GM13976 (cell line): ENCODE measurements at regions not wholly inside any gene's neighbourhood (a gene's known extent, or its start where the extent isn't known, plus 50 kb on each side); places are given as distances from the start of the nearest gene placed in this dataset.

Source experiments
- DNase-seq: peaks from one replicate; pipeline ENCODE4 v3.0.0; 2012; ENCODE audit warnings: low spot score
- CTCF ChIP-seq: IDR thresholded peaks from 2 replicates; pipeline ENCODE4 v1.5.1; 2012; ENCODE audit warnings: borderline replicate concordance, mild to moderate bottlenecking; ENCODE audit not compliant: insufficient read depth; ENCODE audit errors: extremely low read depth, missing control alignments, control extremely low read depth
- in situ Hi-C: fragments of 300-500 bp; cut with MboI; formaldehyde crosslinking; loops from one replicate; pipeline ENCODE4 v1.12.0; 2022; ENCODE audit warnings: low sequenced_read_pairs, mixed read lengths, inconsistent platforms; ENCODE audit not compliant: unreplicated experiment

DNA sequence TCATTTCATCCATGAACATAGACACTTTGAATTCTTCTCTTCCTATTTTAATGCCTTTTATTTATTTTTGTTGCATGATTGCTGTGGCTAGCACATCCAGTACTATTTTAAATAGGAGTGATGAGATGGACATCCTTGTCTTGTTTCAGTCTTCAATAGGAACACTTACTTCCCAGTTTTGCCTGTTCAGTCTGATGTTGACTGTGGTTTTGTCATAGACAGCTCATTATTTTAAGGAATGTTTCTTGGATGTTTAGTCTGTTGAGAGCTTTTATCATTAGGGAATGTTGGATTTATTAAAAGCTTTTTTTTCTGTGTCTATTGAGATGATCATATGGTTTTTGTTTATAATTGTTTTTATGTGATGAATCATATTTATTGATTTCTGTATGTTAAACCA, 586.6 kb downstream of the SLITRK1 start:
- DNase-seq: no peak
- in situ Hi-C loops: no loop called here
- no peak for TF ChIP-seq CTCF

DNA sequence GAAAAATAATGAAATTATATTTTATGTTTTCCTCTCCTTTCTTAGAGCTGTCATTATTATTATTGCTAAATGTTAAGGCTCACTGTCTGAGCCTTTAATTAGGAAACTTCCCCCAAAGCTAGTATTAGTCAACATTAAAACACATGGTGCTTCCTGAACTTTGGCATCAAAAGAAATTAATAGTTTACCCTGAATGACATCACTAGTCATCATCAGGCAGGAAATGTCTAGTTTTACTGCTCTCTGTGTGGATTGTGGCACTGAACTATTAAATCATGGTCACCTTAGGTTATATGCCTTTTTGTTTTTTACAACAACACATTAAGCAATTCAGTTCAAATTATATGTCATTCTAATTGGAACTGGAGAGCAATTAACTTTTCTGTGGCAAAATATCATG, 595.5 kb downstream of the SLITRK1 start:
- in situ Hi-C loops: no loop called here
- no peak for TF ChIP-seq CTCF
- no peak for DNase-seq

DNA sequence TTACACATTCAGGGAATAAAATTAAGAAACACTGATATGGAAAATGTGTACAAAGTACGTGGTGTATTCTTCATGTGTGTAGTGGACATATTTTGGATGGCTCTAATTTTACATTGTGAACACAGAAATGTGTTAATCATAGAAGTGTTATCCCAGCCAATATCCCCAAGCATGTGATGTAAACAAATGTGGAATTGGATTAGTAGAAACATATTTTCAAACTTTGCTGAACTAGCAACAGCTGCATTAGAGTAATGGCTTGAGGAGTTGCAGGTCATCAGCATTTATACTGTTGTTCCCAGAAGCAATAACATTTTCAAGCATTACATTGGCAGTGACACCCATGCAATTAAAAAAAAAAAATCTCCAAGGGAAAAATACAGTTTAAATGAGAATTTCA, 600.6 kb downstream of the SLITRK1 start:
- in situ Hi-C loops: no loop called here
- no peak for TF ChIP-seq CTCF
- no peak for DNase-seq

DNA sequence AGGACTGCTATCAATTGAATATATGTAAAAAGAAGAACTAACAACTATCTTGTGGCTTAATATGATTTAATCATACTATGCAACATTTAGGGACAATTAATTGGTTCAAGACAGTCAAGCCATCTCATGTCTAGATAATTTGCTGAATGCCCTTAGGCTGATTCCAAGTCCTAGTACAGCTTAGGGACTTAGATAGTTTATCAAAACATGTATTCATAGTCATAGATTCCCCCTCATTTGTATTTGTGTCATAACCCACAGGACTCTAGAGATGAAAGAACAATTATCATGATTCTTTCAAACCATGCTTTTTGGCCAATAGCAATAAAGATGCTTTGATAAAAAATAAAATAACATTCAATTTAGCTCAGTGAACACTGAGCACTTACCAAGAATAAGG, 607.6 kb downstream of the SLITRK1 start:
- no peak for DNase-seq
- TF ChIP-seq CTCF: no peak
- in situ Hi-C loops: no loop called here

DNA sequence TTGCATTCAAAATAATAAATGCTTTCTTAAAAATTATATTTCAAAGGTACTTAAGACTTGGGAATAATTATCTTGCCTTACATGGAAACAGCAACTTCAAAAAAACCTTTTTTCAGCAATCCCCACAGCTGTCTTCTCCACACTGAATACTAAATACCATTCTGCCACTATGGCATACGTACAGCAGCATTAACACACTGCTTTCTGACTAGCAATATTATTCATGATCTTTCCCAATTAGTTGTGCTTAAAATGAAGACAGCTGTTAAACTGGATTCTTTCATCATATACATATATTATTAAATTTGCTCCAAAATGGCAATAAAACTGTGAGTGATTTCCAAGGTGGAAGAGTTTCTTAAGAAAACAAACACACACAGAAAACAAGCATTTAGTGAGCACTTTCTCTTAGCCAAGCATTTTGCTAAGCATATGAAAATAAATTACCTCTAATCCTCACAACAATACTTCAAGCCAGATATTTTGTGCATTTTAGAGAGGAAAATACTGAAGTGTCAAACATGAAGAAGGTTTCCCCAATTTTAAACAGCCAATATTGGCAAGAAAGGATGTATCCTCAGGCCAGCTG, 609.5 kb downstream of the SLITRK1 start:
- no peak for DNase-seq
- no peak for TF ChIP-seq CTCF
- in situ Hi-C loops: no loop called here

DNA sequence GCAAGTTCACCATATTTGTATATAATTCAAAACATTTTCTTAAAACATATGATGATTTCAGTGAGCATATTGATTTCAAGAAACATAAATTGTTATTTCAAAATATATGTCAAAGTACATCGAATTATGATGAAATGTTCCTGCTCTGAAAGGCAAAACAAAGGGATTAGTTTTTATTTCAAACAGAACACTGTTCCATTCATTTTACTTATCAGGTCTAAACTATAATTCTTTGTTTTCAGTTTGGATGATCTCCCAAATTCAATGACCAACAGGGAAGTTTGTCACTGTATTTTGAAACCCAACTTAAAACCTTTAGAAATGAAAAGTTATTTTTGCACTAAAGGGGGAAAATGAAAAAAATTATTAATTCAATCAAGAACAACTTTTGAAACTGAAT, 610.2 kb downstream of the SLITRK1 start:
- in situ Hi-C loops: no loop called here
- TF ChIP-seq CTCF: no peak
- DNase-seq: no peak

DNA sequence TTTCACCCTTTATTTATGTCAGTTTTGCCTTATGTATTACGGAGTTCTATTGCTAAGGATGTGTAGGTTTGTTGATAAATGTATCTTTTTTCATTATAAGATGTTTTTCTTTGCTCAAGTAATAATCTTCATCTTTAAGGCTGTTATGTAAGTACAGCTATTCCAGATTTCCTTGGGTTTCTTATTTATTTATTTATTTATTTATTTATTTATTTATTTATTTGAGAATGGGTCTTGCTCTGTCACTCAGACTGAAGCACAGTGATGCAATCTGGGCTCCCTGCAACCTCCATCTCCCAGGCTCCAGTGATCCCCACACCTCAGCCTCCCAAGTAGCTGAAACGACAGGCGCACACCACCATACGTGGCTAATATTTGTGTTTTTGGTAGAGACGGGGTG, 617.0 kb downstream of the SLITRK1 start:
- in situ Hi-C loops: no loop called here
- no peak for TF ChIP-seq CTCF
- DNase-seq: no peak
